H1 (cell line): ENCODE measurements at regions not wholly inside any gene's neighbourhood (a gene's known extent, or its start where the extent isn't known, plus 50 kb on each side); places are given as distances from the start of the nearest gene placed in this dataset.

Experiments
- CHD1 ChIP-seq: IDR thresholded peaks from 2 replicates; pipeline ENCODE4 v1.6.1; 2012; ENCODE audit warnings: low read depth, low read length, improper control_type of control experiment
- TF ChIP-seq, protein P1 (sequence below), 3 experiments: IDR thresholded peaks; 1 replicate in 2 of 3; 2 replicates in 1 of 3; pipeline versions ENCODE4 v1.5.1 to v1.6.1; 2011; ENCODE audit warnings: low read length in 3 of 3, mild to moderate bottlenecking in 3 of 3, inconsistent platforms in 2 of 3, low read depth in 1 of 3, moderate library complexity in 1 of 3; ENCODE audit not compliant: insufficient read depth in 1 of 3; ENCODE audit errors: control extremely low read depth in 1 of 3

DNA sequence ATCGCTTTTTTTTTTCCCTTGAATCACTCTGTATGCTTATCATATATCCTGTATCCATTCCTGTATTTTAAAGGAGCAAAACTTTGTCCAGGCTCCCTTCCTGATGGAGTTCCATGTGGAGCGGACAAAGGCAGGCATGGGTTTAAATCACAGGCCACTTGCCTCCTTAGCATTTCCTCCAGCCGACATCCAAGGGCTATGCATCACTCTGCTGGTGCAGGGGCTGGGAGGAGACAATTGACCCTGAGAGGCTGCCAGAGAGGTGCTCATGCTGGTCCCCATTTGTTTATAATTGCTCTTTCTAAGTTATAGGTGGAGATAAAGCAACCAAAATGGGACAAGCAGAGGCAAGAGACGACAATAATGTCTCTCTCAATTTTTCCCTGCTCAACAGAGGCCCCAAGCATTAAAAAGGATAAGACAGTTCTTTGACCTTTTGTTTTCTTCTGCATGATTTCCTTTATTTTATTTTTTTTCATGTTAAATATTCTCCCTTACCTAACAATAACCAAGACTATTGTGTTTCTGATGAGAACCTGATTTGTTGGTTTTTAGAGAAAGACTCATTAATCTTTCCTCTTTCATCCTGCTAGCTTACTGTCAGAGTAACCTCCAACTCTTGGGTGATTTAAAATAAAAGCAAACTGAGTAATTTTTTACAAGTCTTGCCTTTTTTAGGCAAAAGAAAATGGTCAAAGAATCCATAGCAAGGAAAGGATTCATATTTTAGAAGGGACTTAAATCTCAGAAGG, 353.7 kb downstream of the ADGRL2 start (continued):
- TF ChIP-seq, protein P1, sequence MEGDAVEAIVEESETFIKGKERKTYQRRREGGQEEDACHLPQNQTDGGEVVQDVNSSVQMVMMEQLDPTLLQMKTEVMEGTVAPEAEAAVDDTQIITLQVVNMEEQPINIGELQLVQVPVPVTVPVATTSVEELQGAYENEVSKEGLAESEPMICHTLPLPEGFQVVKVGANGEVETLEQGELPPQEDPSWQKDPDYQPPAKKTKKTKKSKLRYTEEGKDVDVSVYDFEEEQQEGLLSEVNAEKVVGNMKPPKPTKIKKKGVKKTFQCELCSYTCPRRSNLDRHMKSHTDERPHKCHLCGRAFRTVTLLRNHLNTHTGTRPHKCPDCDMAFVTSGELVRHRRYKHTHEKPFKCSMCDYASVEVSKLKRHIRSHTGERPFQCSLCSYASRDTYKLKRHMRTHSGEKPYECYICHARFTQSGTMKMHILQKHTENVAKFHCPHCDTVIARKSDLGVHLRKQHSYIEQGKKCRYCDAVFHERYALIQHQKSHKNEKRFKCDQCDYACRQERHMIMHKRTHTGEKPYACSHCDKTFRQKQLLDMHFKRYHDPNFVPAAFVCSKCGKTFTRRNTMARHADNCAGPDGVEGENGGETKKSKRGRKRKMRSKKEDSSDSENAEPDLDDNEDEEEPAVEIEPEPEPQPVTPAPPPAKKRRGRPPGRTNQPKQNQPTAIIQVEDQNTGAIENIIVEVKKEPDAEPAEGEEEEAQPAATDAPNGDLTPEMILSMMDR (IDR thresholded peaks at IDR 0.05; ENCODE audit: control extremely low read depth in 1 of 3, insufficient read depth in 1 of 3, low read depth in 1 of 3, low read length in 3 of 3) = no peak
- no peak for TF ChIP-seq CHD1
